HepG2 (cell line): ENCODE measurements at regions not wholly inside any gene's neighbourhood (a gene's known extent, or its start where the extent isn't known, plus 50 kb on each side); places are given as distances from the start of the nearest gene placed in this dataset.

Experiments used
- BCL6 ChIP-seq: IDR thresholded peaks from 2 replicates; pipeline ENCODE4 v1.6.1; 2016; ENCODE audit warnings: missing genetic modification reagents, missing compliant biosample characterization
- CREBL2 ChIP-seq: sonication (generic); formaldehyde crosslinking; IDR thresholded peaks from 2 replicates; pipeline ENCODE4 v1.8.1; 2023; ENCODE audit warnings: missing genetic modification reagents, mild to moderate bottlenecking, borderline replicate concordance
- FOXA3 ChIP-seq: IDR thresholded peaks from 2 replicates; pipeline ENCODE4 v1.6.1; 2016; ENCODE audit warnings: missing genetic modification reagents, missing compliant biosample characterization
- FOXJ3 ChIP-seq: sonication (generic); formaldehyde crosslinking; IDR thresholded peaks from 2 replicates; pipeline ENCODE4 v1.4.0; 2020; ENCODE audit warnings: missing genetic modification reagents, mild to moderate bottlenecking, borderline replicate concordance
- FOXP1 ChIP-seq, 2 experiments: fragments of 450-650 bp in 1 of 2; IDR thresholded peaks; 2 replicates each; pipeline ENCODE4 v1.6.1; 2017 to 2018; ENCODE audit warnings: antibody characterized with exemption in 1 of 2
- HHEX ChIP-seq: IDR thresholded peaks from 2 replicates; pipeline ENCODE4 v1.6.1; 2016; ENCODE audit warnings: control low read depth
- HMG20B ChIP-seq: conservative IDR thresholded peaks from 2 replicates; pipeline ENCODE4 v1.6.1; 2016; ENCODE audit warnings: missing genetic modification reagents, missing compliant biosample characterization
- HNF4A ChIP-seq: sonication (generic); formaldehyde crosslinking; IDR thresholded peaks from 2 replicates; pipeline ENCODE4 v1.4.0; 2020; ENCODE audit warnings: missing genetic modification reagents
- HOXA7 ChIP-seq: sonication (generic); formaldehyde crosslinking; IDR thresholded peaks from 2 replicates; pipeline ENCODE4 v1.8.1; 2022; ENCODE audit warnings: mild to moderate bottlenecking, missing genetic modification reagents, moderate library complexity
- KDM1A ChIP-seq: IDR thresholded peaks from 2 replicates; pipeline ENCODE4 v1.6.1; 2016; ENCODE audit warnings: missing compliant biosample characterization
- NCOA2 ChIP-seq: sonication (generic); formaldehyde crosslinking; IDR thresholded peaks from 2 replicates; pipeline ENCODE4 v1.8.0; 2022; ENCODE audit warnings: inconsistent platforms
- ONECUT2 ChIP-seq: sonication (generic); formaldehyde crosslinking; IDR thresholded peaks from 2 replicates; pipeline ENCODE4 v1.4.0; 2020; ENCODE audit warnings: missing genetic modification reagents
- RXRB ChIP-seq: IDR thresholded peaks from 2 replicates; pipeline ENCODE4 v1.6.1; 2016; ENCODE audit warnings: borderline replicate concordance, missing genetic modification reagents, missing compliant biosample characterization
- SALL1 ChIP-seq: sonication (generic); formaldehyde crosslinking; IDR thresholded peaks from 2 replicates; pipeline ENCODE4 v1.8.0; 2022; ENCODE audit warnings: mild to moderate bottlenecking, missing genetic modification reagents
- SOX5 ChIP-seq: IDR thresholded peaks from 2 replicates; pipeline ENCODE4 v1.6.1; 2016; ENCODE audit warnings: borderline replicate concordance
- TBX3 ChIP-seq: fragments of 450-650 bp; IDR thresholded peaks from 2 replicates; pipeline ENCODE4 v1.6.1; 2017; ENCODE audit warnings: antibody characterized with exemption, mild to moderate bottlenecking, inconsistent platforms, borderline replicate concordance
- TCF7L2 ChIP-seq: IDR thresholded peaks from 2 replicates; pipeline ENCODE4 v1.6.1; 2011; ENCODE audit warnings: mild to moderate bottlenecking, low read depth, low read length, moderate library complexity
- ZBTB34 ChIP-seq: sonication (generic); formaldehyde crosslinking; IDR thresholded peaks from 2 replicates; pipeline ENCODE4 v1.8.0; 2022; ENCODE audit warnings: mild to moderate bottlenecking, missing genetic modification reagents
- ZBTB40 ChIP-seq, 2 experiments: fragments of 450-650 bp in 1 of 2; sonication (generic) in 1 of 2; formaldehyde crosslinking in 1 of 2; IDR thresholded peaks; 2 replicates each; pipeline versions ENCODE4 v1.6.1 to v1.8.0; 2016 to 2022; ENCODE audit warnings: antibody characterized with exemption in 1 of 2, mild to moderate bottlenecking in 1 of 2, missing genetic modification reagents in 1 of 2
- ZNF264 ChIP-seq: sonication (generic); formaldehyde crosslinking; IDR thresholded peaks from 2 replicates; pipeline ENCODE4 v1.4.0; 2020; ENCODE audit warnings: missing genetic modification reagents
- ZNF547 ChIP-seq: sonication (generic); formaldehyde crosslinking; IDR thresholded peaks from 2 replicates; pipeline ENCODE4 v1.5.1; 2020; ENCODE audit warnings: mild to moderate bottlenecking, missing genetic modification reagents
- ZNF615 ChIP-seq: sonication (generic); formaldehyde crosslinking; IDR thresholded peaks from 2 replicates; pipeline ENCODE4 v1.5.0; 2020; ENCODE audit warnings: mild to moderate bottlenecking, missing genetic modification reagents, borderline replicate concordance
- ZNF749 ChIP-seq: sonication (generic); formaldehyde crosslinking; IDR thresholded peaks from 2 replicates; pipeline ENCODE4 v1.8.0; 2022; ENCODE audit warnings: mild to moderate bottlenecking, missing genetic modification reagents, moderate library complexity, borderline replicate concordance

- TF ChIP-seq TCF7L2 (0 out of 2 replicates have a peak, but pooled peaks have one; percentile 25), ZBTB34 (CRISPR knock-in tag) (no peak), FOXP1 (IDR thresholded peaks at IDR 0.05) (no peak), FOXP1 (CRISPR knock-in tag; IDR thresholded peaks at IDR 0.05) (peak; percentile 84; the same call in 1 of the 2 replicates), ZNF749 (CRISPR knock-in tag) (no peak), NCOA2 (peak; percentile 55; the same call in 1 of the 2 replicates), TBX3 (no peak), FOXA3 (CRISPR knock-in tag) (peak; percentile 76; the same call in 1 of the 2 replicates), HHEX (peak; percentile 72), ZNF264 (CRISPR knock-in tag) (no peak), SALL1 (CRISPR knock-in tag) (peak; percentile 74; the same call in 1 of the 2 replicates), HNF4A (CRISPR knock-in tag) (peak; percentile 52; the same call in 1 of the 2 replicates), ONECUT2 (CRISPR knock-in tag) (peak; percentile 98), ZNF547 (CRISPR knock-in tag) (no peak), KDM1A (CRISPR knock-in tag) (no peak), SOX5 (CRISPR knock-in tag) (peak; percentile 49; the same call in 1 of the 2 replicates), HMG20B (CRISPR knock-in tag) (no peak), RXRB (CRISPR knock-in tag) (no peak), ZNF615 (CRISPR knock-in tag) (no peak), CREBL2 (CRISPR knock-in tag) (no peak), HOXA7 (CRISPR knock-in tag) (no peak), FOXJ3 (CRISPR knock-in tag) (peak; percentile 56; the same call in 1 of the 2 replicates), ZBTB40 (IDR thresholded peaks at IDR 0.05) (no peak), ZBTB40 (CRISPR knock-in tag; IDR thresholded peaks at IDR 0.05) (no peak), BCL6 (peak; percentile 58; the same call in 1 of the 2 replicates)
These were observed 1459.9 kb upstream of the ALCAM start (continued) for GRCh38 chr3:103906808-103907207.
